ENCODE measurements at regions not wholly inside any gene's neighbourhood (a gene's known extent, or its start where the extent isn't known, plus 50 kb on each side); places are given as distances from the start of the nearest gene placed in this dataset.

GRCh38 chr2:8061219-8061618 is 620.6 kb upstream of the ID2 start:
- no peak for TF ChIP-seq HNF4A (conservative IDR thresholded peaks at IDR 0.05)
- TF ChIP-seq, protein P1, sequence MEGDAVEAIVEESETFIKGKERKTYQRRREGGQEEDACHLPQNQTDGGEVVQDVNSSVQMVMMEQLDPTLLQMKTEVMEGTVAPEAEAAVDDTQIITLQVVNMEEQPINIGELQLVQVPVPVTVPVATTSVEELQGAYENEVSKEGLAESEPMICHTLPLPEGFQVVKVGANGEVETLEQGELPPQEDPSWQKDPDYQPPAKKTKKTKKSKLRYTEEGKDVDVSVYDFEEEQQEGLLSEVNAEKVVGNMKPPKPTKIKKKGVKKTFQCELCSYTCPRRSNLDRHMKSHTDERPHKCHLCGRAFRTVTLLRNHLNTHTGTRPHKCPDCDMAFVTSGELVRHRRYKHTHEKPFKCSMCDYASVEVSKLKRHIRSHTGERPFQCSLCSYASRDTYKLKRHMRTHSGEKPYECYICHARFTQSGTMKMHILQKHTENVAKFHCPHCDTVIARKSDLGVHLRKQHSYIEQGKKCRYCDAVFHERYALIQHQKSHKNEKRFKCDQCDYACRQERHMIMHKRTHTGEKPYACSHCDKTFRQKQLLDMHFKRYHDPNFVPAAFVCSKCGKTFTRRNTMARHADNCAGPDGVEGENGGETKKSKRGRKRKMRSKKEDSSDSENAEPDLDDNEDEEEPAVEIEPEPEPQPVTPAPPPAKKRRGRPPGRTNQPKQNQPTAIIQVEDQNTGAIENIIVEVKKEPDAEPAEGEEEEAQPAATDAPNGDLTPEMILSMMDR (IDR thresholded peaks at IDR 0.05; ENCODE audit: low read depth, low read length, missing input control), result no peak
- TF ChIP-seq EGR1 (IDR thresholded peaks at IDR 0.05; ENCODE audit: low read depth in 2 of 2), result no peak
- TF ChIP-seq, protein P2, sequence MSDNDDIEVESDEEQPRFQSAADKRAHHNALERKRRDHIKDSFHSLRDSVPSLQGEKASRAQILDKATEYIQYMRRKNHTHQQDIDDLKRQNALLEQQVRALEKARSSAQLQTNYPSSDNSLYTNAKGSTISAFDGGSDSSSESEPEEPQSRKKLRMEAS (IDR thresholded peaks at IDR 0.05), result no peak
- TF ChIP-seq RAD21 (IDR thresholded peaks at IDR 0.05), result no peak
- no peak for TF ChIP-seq TAF1 (conservative IDR thresholded peaks at IDR 0.05)
- no peak for TF ChIP-seq JUND (IDR thresholded peaks at IDR 0.05)
- no peak for TF ChIP-seq YY1 (IDR thresholded peaks at IDR 0.05)
- no peak for TF ChIP-seq RXRA (IDR thresholded peaks at IDR 0.05)
- TF ChIP-seq GABPA (IDR thresholded peaks at IDR 0.05 in 1 of 2, conservative IDR thresholded peaks at IDR 0.05 in 1 of 2), result no peak
- TF ChIP-seq, protein P3, sequence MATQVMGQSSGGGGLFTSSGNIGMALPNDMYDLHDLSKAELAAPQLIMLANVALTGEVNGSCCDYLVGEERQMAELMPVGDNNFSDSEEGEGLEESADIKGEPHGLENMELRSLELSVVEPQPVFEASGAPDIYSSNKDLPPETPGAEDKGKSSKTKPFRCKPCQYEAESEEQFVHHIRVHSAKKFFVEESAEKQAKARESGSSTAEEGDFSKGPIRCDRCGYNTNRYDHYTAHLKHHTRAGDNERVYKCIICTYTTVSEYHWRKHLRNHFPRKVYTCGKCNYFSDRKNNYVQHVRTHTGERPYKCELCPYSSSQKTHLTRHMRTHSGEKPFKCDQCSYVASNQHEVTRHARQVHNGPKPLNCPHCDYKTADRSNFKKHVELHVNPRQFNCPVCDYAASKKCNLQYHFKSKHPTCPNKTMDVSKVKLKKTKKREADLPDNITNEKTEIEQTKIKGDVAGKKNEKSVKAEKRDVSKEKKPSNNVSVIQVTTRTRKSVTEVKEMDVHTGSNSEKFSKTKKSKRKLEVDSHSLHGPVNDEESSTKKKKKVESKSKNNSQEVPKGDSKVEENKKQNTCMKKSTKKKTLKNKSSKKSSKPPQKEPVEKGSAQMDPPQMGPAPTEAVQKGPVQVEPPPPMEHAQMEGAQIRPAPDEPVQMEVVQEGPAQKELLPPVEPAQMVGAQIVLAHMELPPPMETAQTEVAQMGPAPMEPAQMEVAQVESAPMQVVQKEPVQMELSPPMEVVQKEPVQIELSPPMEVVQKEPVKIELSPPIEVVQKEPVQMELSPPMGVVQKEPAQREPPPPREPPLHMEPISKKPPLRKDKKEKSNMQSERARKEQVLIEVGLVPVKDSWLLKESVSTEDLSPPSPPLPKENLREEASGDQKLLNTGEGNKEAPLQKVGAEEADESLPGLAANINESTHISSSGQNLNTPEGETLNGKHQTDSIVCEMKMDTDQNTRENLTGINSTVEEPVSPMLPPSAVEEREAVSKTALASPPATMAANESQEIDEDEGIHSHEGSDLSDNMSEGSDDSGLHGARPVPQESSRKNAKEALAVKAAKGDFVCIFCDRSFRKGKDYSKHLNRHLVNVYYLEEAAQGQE (IDR thresholded peaks at IDR 0.05), result no peak
- TF ChIP-seq ATF3 (IDR thresholded peaks at IDR 0.05), result no peak
- TF ChIP-seq FOXA1 (IDR thresholded peaks at IDR 0.05), result no peak
